Fibroblast of lung (primary cell): ENCODE measurements at regions not wholly inside any gene's neighbourhood (a gene's known extent, or its start where the extent isn't known, plus 50 kb on each side); places are given as distances from the start of the nearest gene placed in this dataset.

ENCODE experiments used
- DNase-seq, 2 donors: peaks; one replicate each; pipeline versions ENCODE4 v3.0.0 to v3.0.0-alpha.2; 2010; ENCODE audit warnings: low read depth in 2 of 2
- H2AFZ ChIP-seq: 2 replicates; pipeline ENCODE4 v1.5.1; 2012; ENCODE audit warnings: low read length, control low read depth, inconsistent platforms
- H3K27ac ChIP-seq: 2 replicates; pipeline ENCODE4 v1.5.1; 2011; ENCODE audit warnings: low read length, control low read depth; ENCODE audit not compliant: insufficient read depth
- H3K27me3 ChIP-seq: 2 replicates; pipeline ENCODE4 v1.5.1; 2011; ENCODE audit warnings: mild to moderate bottlenecking, low read length; ENCODE audit not compliant: control insufficient read depth, insufficient read depth
- H3K36me3 ChIP-seq: 2 replicates; pipeline ENCODE4 v1.5.1; 2011; ENCODE audit warnings: low read length; ENCODE audit not compliant: control insufficient read depth, insufficient read depth
- H3K4me1 ChIP-seq: 2 replicates; pipeline ENCODE4 v1.5.1; 2011; ENCODE audit warnings: low read length; ENCODE audit not compliant: control insufficient read depth, insufficient read depth; ENCODE audit errors: extremely low read depth
- H3K4me2 ChIP-seq: 2 replicates; pipeline ENCODE4 v1.5.1; 2011; ENCODE audit warnings: low read length, control low read depth; ENCODE audit not compliant: insufficient read depth; ENCODE audit errors: extremely low read depth
- H3K4me3 ChIP-seq, 4 experiments: fragments of 200-600 bp in 1 of 4; sonication (generic) in 1 of 4; replicated peaks in 1 of 4; 2 replicates each; pipeline ENCODE4 v1.5.1; 2011 to 2016; ENCODE audit warnings: low read length in 4 of 4, low read depth in 3 of 4, mild to moderate bottlenecking in 3 of 4, control low read depth in 2 of 4, inconsistent platforms in 1 of 4, mixed read lengths in 1 of 4; ENCODE audit not compliant: insufficient read depth in 1 of 4; ENCODE audit errors: control extremely low read depth in 1 of 4
- H3K79me2 ChIP-seq: 2 replicates; pipeline ENCODE4 v1.5.1; 2012; ENCODE audit warnings: mild to moderate bottlenecking, low read length, inconsistent platforms; ENCODE audit not compliant: control insufficient read depth, insufficient read depth
- H3K9ac ChIP-seq: 2 replicates; pipeline ENCODE4 v1.5.1; 2011; ENCODE audit warnings: mild to moderate bottlenecking, low read length, control low read depth; ENCODE audit not compliant: insufficient read depth
- H3K9me3 ChIP-seq: 2 replicates; pipeline ENCODE4 v1.5.1; 2012; ENCODE audit warnings: low read depth, low read length; ENCODE audit not compliant: control insufficient read depth, insufficient read depth
- H4K20me1 ChIP-seq: 2 replicates; pipeline ENCODE4 v1.5.1; 2011; ENCODE audit warnings: low read length; ENCODE audit not compliant: control insufficient read depth, insufficient read depth; ENCODE audit errors: extremely low read depth
- EZH2 ChIP-seq: IDR thresholded peaks from 2 replicates; pipeline ENCODE4 v1.5.1; 2012; ENCODE audit warnings: low read length, control low read depth, mild to moderate bottlenecking; ENCODE audit errors: missing control alignments
- TF ChIP-seq, protein P1 (sequence below), 2 donors: IDR thresholded peaks in 1 of 2; conservative IDR thresholded peaks in 1 of 2; 1 replicate in 1 of 2; 2 replicates in 1 of 2; pipeline ENCODE4 v1.5.1; 2011 to 2012; ENCODE audit warnings: low read length in 2 of 2, control low read depth in 1 of 2, inconsistent platforms in 1 of 2, low read depth in 1 of 2, mild to moderate bottlenecking in 1 of 2

DNA sequence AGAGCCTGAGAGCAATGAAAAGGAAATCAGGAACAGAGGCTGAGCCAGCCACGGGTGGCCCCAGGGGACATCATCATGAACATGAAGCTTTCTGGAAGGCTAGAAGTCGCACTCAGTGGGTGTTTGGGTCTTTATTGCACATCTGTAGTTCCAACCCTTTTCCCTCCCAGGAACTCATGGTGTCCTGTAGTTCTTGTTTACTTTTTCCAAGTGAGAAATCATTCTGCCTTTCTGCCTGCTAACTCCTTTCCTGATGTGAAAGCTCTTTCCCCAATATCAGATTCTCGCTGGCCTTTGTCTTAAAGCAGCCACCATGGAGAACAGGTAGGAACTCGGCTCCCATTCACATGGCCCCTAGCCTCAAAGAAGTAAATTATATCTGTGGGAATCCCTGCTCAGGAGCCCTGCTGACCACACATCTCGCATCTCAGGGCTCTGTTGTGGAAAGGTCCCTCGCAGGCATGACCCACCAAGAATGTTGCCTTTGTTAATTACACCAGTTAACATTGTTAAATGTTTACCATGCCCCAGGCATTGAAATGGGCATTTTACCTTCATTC is 542.7 kb downstream of the TNS3 start:
- H3K4me1 ChIP-seq: no peaks in the 10 kb centered on the region
- H3K27me3 ChIP-seq: no peaks in the 10 kb centered on the region
- TF ChIP-seq, protein P1, sequence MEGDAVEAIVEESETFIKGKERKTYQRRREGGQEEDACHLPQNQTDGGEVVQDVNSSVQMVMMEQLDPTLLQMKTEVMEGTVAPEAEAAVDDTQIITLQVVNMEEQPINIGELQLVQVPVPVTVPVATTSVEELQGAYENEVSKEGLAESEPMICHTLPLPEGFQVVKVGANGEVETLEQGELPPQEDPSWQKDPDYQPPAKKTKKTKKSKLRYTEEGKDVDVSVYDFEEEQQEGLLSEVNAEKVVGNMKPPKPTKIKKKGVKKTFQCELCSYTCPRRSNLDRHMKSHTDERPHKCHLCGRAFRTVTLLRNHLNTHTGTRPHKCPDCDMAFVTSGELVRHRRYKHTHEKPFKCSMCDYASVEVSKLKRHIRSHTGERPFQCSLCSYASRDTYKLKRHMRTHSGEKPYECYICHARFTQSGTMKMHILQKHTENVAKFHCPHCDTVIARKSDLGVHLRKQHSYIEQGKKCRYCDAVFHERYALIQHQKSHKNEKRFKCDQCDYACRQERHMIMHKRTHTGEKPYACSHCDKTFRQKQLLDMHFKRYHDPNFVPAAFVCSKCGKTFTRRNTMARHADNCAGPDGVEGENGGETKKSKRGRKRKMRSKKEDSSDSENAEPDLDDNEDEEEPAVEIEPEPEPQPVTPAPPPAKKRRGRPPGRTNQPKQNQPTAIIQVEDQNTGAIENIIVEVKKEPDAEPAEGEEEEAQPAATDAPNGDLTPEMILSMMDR (conservative IDR thresholded peaks at IDR 0.05 in 1 of 2, IDR thresholded peaks at IDR 0.05 in 1 of 2; ENCODE audit: low read depth in 1 of 2, low read length in 2 of 2): no peak
- TF ChIP-seq EZH2: no peak
- H2AFZ ChIP-seq: no peak overlapping the region
- no peak overlapping the region for H3K4me3 ChIP-seq
- no peak overlapping the region for H3K27ac ChIP-seq
- no peaks in the 10 kb centered on the region for H3K36me3 ChIP-seq
- no peaks in the 10 kb centered on the region for H3K79me2 ChIP-seq
- no peaks in the 10 kb centered on the region for H4K20me1 ChIP-seq
- H3K4me2 ChIP-seq: no peak overlapping the region
- no peak overlapping the region for H3K9ac ChIP-seq
- DNase-seq: no peak
- no peaks in the 10 kb centered on the region for H3K9me3 ChIP-seq

DNA sequence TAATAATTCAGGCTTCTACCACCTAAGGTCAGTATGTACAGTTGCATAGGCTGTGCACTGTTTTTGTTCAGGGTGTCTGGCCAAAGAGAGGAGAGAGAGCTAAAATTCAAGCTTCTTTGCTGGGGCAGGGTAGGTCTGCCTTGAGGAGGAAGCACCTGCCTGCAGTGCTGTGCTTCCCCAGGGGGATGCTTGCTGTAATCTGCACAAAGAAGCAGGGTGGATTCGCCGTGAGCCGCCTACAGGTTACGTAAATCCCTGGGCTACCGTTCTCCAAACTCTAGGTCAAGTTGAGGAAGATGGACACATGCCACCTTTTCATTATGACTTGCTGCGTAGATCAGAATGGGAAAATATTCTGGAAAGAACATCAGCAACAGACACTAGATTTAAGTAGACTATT is 543.3 kb downstream of the TNS3 start:
- H3K9ac ChIP-seq: no peak overlapping the region
- H3K9me3 ChIP-seq: no peaks in the 10 kb centered on the region
- no peak overlapping the region for H3K4me2 ChIP-seq
- no peaks in the 10 kb centered on the region for H3K36me3 ChIP-seq
- no peaks in the 10 kb centered on the region for H3K79me2 ChIP-seq
- no peak overlapping the region for H2AFZ ChIP-seq
- no peaks in the 10 kb centered on the region for H3K27me3 ChIP-seq
- TF ChIP-seq, protein P1 (conservative IDR thresholded peaks at IDR 0.05 in 1 of 2, IDR thresholded peaks at IDR 0.05 in 1 of 2; ENCODE audit: low read depth in 1 of 2, low read length in 2 of 2): no peak
- no peak for TF ChIP-seq EZH2
- DNase-seq: no peak
- H3K4me1 ChIP-seq: no peaks in the 10 kb centered on the region
- H3K27ac ChIP-seq: no peak overlapping the region
- no peak overlapping the region for H3K4me3 ChIP-seq
- H4K20me1 ChIP-seq: no peaks in the 10 kb centered on the region

DNA sequence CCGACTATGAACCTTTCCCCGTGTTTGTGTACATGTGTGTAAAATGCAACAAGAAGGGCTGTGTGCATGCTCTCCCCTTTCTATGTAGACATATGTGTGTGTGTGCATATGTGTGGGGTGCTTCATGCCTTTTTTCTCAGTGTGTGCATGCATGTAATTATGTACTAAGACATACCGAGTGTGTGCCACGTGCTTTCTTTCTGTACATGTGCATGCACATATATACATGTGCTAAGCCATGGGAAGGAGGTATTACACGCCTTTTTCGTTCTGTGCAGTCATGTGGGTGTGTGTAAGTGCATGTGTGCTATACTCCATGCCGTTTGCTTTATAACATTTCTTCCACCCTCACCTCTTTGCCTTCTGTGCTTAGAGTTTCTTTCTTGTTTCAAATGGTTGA is 544.3 kb downstream of the TNS3 start:
- no peak for DNase-seq
- TF ChIP-seq EZH2: no peak
- TF ChIP-seq, protein P1 (conservative IDR thresholded peaks at IDR 0.05 in 1 of 2, IDR thresholded peaks at IDR 0.05 in 1 of 2; ENCODE audit: low read depth in 1 of 2, low read length in 2 of 2): no peak
- H3K79me2 ChIP-seq: no peaks in the 10 kb centered on the region

More for the DNA sequence above, 544.3 kb downstream of the TNS3 start:
- H3K4me3 ChIP-seq: no peak overlapping the region
- no peak overlapping the region for H3K9ac ChIP-seq
- no peak overlapping the region for H2AFZ ChIP-seq
- H4K20me1 ChIP-seq: no peaks in the 10 kb centered on the region
- no peaks in the 10 kb centered on the region for H3K4me1 ChIP-seq
- H3K36me3 ChIP-seq: no peaks in the 10 kb centered on the region
- no peaks in the 10 kb centered on the region for H3K27me3 ChIP-seq
- H3K9me3 ChIP-seq: no peaks in the 10 kb centered on the region
- H3K27ac ChIP-seq: no peak overlapping the region
- no peak overlapping the region for H3K4me2 ChIP-seq
